ENCODE measurements at regions not wholly inside any gene's neighbourhood (a gene's known extent, or its start where the extent isn't known, plus 50 kb on each side); places are given as distances from the start of the nearest gene placed in this dataset.

GRCh38 chr4:123705419-123705818 lies 308.8 kb downstream of the SPRY1 start:
- DNase-seq = no peak
- TF ChIP-seq GATA1 (IDR thresholded peaks at IDR 0.05; ENCODE audit: low read depth, low read length) = no peak
- no peak for TF ChIP-seq POLR2A (IDR thresholded peaks at IDR 0.05; ENCODE audit: low read length)

- no peak for DNase-seq
- TF ChIP-seq POLR2A (IDR thresholded peaks at IDR 0.05; ENCODE audit: low read length) (no peak), GATA1 (IDR thresholded peaks at IDR 0.05; ENCODE audit: low read depth, low read length) (no peak)
These were observed 310.4 kb downstream of the SPRY1 start for GRCh38 chr4:123706973-123707372.

GRCh38 chr4:123708902-123709301 lies 312.3 kb downstream of the SPRY1 start:
- DNase-seq = no peak
- TF ChIP-seq GATA1 (IDR thresholded peaks at IDR 0.05; ENCODE audit: low read depth, low read length) (no peak), POLR2A (IDR thresholded peaks at IDR 0.05; ENCODE audit: low read length) (no peak)

GRCh38 chr4:123709336-123709735 lies 312.7 kb downstream of the SPRY1 start:
- DNase-seq = no peak
- no peak for TF ChIP-seq POLR2A (IDR thresholded peaks at IDR 0.05; ENCODE audit: low read length)
- no peak for TF ChIP-seq GATA1 (IDR thresholded peaks at IDR 0.05; ENCODE audit: low read depth, low read length)

- TF ChIP-seq POLR2A (IDR thresholded peaks at IDR 0.05; ENCODE audit: low read length) = no peak
These were observed 334.4 kb downstream of the SPRY1 start for GRCh38 chr4:123731035-123731434.

GRCh38 chr4:123737156-123737555 lies 340.6 kb downstream of the SPRY1 start:
- TF ChIP-seq POLR2A (IDR thresholded peaks at IDR 0.05; ENCODE audit: low read length) = no peak
- TF ChIP-seq GATA1 (IDR thresholded peaks at IDR 0.05; ENCODE audit: low read depth, low read length) = no peak
- no peak for DNase-seq

More at GRCh38 chr4:123731035-123731434, 334.4 kb downstream of the SPRY1 start:
- no peak for DNase-seq

GRCh38 chr4:123739806-123740205 lies 343.2 kb downstream of the SPRY1 start:
- DNase-seq = no peak
- no peak for TF ChIP-seq GATA1 (IDR thresholded peaks at IDR 0.05; ENCODE audit: low read depth, low read length)
- TF ChIP-seq POLR2A (IDR thresholded peaks at IDR 0.05; ENCODE audit: low read length) = no peak

- TF ChIP-seq POLR2A (IDR thresholded peaks at IDR 0.05; ENCODE audit: low read length) = no peak
- no peak for TF ChIP-seq GATA1 (IDR thresholded peaks at IDR 0.05; ENCODE audit: low read depth, low read length)
- DNase-seq = no peak
These were observed 343.6 kb downstream of the SPRY1 start for GRCh38 chr4:123740236-123740635.

- TF ChIP-seq GATA1 (IDR thresholded peaks at IDR 0.05; ENCODE audit: low read depth, low read length) (no peak), POLR2A (IDR thresholded peaks at IDR 0.05; ENCODE audit: low read length) (no peak)
- no peak for DNase-seq
These were observed 345.3 kb downstream of the SPRY1 start for GRCh38 chr4:123741906-123742305.

GRCh38 chr4:123743848-123744247 lies 347.3 kb downstream of the SPRY1 start:
- no peak for TF ChIP-seq POLR2A (IDR thresholded peaks at IDR 0.05; ENCODE audit: low read length)
- no peak for TF ChIP-seq GATA1 (IDR thresholded peaks at IDR 0.05; ENCODE audit: low read depth, low read length)
- DNase-seq = no peak

- TF ChIP-seq GATA1 (IDR thresholded peaks at IDR 0.05; ENCODE audit: low read depth, low read length) (no peak), POLR2A (IDR thresholded peaks at IDR 0.05; ENCODE audit: low read length) (no peak)
- DNase-seq = no peak
These were observed 348.2 kb downstream of the SPRY1 start for GRCh38 chr4:123744664-123745290.

- DNase-seq = no peak
- TF ChIP-seq POLR2A (IDR thresholded peaks at IDR 0.05; ENCODE audit: low read length) (no peak), GATA1 (IDR thresholded peaks at IDR 0.05; ENCODE audit: low read depth, low read length) (no peak)
These were observed 350.4 kb downstream of the SPRY1 start for GRCh38 chr4:123747016-123747415.

GRCh38 chr4:123748806-123749205 lies 352.2 kb downstream of the SPRY1 start:
- no peak for DNase-seq
- no peak for TF ChIP-seq GATA1 (IDR thresholded peaks at IDR 0.05; ENCODE audit: low read depth, low read length)
- TF ChIP-seq POLR2A (IDR thresholded peaks at IDR 0.05; ENCODE audit: low read length) = no peak

GRCh38 chr4:123749383-123749782 lies 352.8 kb downstream of the SPRY1 start:
- TF ChIP-seq GATA1 (IDR thresholded peaks at IDR 0.05; ENCODE audit: low read depth, low read length) (no peak), POLR2A (IDR thresholded peaks at IDR 0.05; ENCODE audit: low read length) (no peak)
- no peak for DNase-seq

GRCh38 chr4:123750044-123750443 lies 353.4 kb downstream of the SPRY1 start:
- no peak for DNase-seq
- TF ChIP-seq GATA1 (IDR thresholded peaks at IDR 0.05; ENCODE audit: low read depth, low read length) = no peak
- TF ChIP-seq POLR2A (IDR thresholded peaks at IDR 0.05; ENCODE audit: low read length) = no peak

GRCh38 chr4:123755655-123756054 lies 359.1 kb downstream of the SPRY1 start:
- no peak for DNase-seq
- TF ChIP-seq POLR2A (IDR thresholded peaks at IDR 0.05; ENCODE audit: low read length) (no peak), GATA1 (IDR thresholded peaks at IDR 0.05; ENCODE audit: low read depth, low read length) (no peak)

Measured in erythroblast (primary cell).